CD4-positive, alpha-beta T cell treated with Interleukin-17A for 4 hours (primary cell): ENCODE measurements at regions not wholly inside any gene's neighbourhood (a gene's known extent, or its start where the extent isn't known, plus 50 kb on each side); places are given as distances from the start of the nearest gene placed in this dataset.
"Not testable (repeated sequence)": the region's sequence is repeated elsewhere in the genome, so short reads cannot be mapped to it uniquely, and the experiment has no call there.

Experiments
- DNase-seq: peaks from one replicate; pipeline ENCODE4 v3.0.0-alpha.2; 2020; ENCODE audit warnings: mixed read lengths

DNA sequence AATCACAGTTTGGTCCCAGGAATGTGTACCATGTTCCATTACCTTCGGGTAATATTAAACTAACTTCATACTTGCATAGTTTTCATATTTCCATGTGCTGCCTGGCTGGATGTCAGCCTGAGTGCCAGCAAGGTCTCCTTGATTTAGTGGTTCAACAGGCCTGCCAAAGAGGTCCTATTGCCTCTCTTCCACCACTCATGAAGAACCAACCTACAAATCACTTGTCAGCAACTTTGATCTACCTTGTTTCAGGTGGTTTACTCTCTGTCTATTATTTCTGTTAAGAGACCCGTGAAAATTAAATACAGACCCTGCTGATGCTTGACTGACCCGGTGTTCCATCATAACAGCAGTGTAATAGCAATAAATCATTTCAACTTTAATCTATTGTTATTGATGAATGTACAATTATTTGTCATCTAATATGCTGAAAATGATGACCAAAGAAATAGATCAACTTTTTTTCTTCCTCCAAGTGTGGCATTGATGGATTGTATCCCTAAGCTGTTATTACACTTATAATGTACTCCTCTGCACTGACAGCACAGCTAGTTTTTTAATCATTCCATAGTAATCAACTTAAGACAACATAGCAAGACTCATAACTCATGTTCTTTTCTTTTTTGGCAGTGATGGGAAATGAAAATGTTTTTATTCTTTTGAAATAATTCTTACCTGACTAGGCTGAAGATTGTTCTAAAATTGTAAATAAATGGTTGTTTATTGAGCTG, 1220.2 kb upstream of the ACVR2A start:
- DNase-seq = no peak

DNA sequence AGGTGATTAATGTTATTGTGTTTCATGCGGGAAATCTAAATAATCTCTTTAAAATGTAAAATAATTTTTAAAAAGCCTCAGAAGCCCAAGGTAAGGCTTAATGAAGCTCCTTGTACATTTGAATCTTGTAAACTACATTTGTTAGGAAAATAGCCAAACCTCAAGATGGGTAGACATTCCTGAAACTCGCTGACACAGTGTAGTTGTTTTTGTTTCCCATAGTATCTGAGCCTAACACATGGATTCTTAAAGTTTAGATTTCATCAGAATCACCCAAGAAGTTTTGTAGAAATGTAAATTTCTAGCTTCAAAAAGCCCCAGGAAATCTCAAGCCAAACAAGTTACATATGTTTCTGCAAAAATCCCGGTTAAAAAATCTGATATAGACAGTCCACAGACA, 1221.1 kb upstream of the ACVR2A start:
- DNase-seq = no peak

DNA sequence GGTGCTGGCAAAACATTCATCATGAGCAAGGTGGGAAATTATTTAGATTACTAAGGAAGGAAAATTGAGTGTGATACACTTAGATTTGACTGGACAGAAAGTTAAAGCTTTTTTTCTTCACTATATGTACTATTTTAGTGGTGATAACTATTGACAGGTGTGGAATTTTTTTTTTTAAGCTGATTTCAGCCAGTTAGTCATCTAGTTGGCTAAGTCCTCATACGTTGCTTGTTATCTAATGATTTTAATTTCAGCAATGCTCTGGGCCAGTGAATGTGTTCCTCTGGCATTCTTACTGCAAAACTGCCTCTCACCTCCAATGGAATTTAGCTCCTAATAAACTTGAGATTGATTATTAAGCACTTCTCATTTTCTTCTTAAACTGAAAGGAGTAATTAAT, 1223.2 kb upstream of the ACVR2A start:
- DNase-seq = no peak

DNA sequence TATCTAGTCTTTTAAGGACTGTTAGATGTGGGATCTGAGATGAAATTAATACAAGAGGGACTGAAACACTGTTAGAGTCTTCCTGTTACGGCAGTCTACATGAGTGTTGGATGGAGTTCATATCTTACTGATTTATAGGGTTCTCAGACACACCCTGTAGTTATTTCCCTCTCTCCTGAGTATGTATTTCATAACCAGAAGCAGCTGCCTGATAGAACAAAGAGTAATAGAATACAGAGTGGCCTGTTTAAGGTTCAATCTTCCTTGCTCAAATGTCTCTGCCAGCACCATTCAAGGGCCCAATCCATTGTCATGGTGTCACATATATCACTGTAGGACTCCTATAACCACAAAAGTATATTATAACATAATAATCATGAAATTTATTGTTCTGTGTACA, 1229.1 kb upstream of the ACVR2A start:
- no peak for DNase-seq

DNA sequence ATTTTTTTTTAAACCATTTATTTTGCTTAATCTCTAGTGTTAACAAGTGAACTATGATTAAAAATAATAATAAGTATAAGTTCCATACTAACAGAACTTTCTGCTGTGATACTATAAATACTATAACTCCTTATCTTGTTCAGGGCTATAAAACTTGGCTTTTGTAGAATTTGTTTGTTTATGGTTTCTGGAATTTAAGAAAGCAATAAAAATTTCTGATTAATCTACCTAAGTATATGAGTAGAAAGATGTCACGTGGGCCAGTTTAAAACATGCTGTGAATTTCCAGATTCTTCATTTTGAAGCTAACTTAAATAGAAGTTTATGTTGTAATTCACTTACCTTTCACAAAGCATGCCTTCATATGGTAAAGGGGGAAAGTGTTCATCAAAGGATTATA, 1236.3 kb upstream of the ACVR2A start:
- DNase-seq = no peak

DNA sequence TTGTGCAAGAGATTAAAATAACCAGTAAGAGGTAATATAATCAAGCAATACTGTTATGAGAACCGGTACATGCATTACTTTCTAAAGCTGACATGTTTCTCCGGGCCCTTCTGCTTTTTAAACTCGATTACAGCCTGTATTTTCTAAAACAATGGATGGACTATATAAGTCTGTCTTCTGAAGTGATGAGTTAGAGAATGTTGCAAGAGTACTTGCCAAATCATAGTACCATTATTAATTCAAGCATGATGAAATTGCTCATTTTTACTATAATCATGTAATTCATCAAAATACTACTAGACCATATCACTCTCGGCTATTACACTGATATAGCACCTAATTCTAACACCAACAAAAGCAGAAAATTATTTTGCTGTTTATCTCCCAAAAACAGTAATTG, 1240.3 kb upstream of the ACVR2A start:
- no peak for DNase-seq

DNA sequence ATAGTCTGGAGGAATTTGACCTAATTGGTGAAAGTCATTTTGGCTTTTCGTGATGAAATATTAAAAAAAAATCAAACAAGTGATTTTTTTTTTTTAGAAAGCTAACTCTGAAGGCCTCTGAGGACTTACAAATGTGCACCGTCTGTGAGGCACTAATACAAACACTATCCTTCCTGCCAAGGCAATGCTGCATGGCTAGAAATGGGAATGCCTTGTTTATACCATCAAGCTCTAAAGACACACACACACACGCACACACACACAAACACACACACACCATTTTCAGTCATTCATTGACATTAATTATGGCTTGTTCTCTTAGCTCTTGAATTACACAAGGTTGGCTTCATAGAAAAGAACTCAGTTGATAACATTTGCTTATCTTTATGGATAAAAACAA, 1242.0 kb upstream of the ACVR2A start:
- no peak for DNase-seq

DNA sequence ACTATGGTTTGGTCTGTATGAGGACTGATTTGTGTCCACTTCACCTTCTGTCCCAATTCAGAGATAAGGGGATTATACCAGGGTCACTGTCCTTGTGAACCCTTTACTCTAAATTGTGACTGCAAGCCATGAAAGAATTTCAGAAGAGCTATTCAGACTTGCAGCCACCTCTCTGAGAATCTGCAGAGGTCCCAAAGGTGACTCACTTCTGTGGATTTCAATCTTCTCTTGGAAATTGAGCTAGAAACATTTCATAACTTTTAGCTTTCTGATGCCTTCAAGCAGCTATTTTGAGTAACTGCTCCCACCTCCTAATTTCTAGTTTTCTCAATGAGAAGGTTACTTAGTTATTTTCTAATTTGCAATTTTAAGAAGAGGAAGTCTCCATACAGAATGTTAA, 1242.4 kb upstream of the ACVR2A start:
- DNase-seq = no peak

DNA sequence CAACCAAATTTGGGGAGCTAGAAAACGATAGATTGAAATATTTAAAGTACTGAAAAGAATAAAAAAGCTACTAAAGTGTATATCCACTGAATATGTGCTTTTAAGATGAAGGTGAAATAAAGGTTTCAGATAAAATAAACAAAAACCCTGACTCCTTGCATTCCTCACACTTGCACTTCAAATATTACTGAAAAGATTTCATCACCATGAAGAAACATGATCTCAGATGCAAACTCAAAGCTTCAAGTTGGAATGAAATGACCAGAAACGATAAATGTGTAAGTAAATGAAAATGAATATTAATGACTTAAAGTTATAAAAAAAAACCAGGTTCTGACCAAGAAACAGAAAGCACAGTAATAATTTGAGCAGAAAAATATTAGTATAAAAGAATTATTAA, 1246.0 kb upstream of the ACVR2A start:
- no peak for DNase-seq

DNA sequence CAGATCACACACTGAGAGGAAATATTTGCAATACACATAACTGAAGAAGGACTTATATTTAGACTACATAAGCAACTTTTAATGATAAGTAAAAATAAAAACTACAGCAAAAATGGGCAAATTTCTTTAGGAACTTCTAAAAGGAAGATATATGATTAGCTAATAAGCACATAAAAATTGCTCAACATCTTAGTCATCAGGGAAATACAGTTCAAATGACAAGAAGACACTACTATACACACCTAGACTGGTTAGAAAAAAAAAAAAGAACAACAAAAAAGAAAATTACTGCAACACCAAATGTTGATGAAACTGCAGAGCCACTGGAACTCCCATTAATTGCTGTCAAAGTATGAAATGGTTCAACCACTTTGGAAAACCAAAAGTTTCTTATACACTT, 1247.5 kb upstream of the ACVR2A start:
- no peak for DNase-seq

DNA sequence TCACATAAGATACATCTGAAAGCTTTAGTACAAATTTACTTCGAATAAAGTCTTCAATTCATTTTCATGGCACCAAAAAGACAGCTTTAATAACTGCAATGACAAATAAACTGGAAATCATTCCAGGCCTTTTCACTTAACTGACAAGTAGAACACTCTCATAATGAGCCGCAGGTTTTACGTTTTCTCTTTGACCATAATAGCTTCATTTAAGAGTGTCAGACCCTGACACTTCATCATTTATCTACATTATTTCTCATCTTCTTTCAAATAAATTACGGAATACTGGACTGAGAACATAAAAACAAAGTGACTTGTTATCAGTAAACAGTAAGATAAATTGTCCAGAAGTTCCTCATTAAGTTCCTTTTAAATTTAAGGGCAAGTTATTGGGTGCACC, 1252.9 kb upstream of the ACVR2A start:
- no peak for DNase-seq

DNA sequence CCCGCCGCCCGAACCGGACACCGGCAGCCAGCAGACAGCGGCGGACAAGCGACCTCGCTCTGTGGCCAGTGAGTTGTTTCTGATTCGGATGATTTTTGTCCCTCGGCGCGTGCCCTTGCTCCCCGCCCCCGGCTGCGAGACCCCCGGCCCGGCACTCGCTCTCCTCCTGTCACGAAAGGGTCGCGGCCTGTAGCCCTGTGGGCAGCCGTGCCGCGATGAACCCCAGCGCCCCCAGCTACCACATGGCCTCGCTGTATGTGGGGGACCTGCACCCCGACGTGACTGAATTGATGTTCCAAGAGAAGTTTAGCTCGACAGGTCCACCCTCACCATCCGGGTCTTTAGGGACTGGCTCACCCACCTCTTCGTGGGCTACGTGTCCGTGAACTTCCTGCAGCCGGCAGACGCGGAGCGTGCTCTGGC, 1257.5 kb upstream of the ACVR2A start:
- DNase-seq = no peak

DNA sequence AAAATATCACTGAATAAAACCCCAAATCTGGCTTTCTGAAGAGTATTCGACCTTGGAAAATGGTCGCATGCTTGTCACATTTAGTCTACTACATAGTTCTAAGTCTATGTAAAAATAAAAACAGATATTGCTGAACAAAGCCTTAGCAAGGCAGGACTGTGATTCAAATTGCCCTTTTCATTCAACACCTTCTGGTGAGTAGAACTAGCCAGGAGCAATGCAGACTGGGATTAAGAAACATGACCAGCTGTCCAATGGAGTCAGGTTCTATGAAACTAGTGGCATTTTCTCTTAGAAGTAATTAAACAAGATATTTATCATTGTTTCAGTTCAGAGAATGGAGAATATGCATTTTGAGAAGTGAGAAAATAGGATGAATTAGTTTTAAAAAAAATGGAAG, 1260.5 kb upstream of the ACVR2A start:
- DNase-seq = no peak

DNA sequence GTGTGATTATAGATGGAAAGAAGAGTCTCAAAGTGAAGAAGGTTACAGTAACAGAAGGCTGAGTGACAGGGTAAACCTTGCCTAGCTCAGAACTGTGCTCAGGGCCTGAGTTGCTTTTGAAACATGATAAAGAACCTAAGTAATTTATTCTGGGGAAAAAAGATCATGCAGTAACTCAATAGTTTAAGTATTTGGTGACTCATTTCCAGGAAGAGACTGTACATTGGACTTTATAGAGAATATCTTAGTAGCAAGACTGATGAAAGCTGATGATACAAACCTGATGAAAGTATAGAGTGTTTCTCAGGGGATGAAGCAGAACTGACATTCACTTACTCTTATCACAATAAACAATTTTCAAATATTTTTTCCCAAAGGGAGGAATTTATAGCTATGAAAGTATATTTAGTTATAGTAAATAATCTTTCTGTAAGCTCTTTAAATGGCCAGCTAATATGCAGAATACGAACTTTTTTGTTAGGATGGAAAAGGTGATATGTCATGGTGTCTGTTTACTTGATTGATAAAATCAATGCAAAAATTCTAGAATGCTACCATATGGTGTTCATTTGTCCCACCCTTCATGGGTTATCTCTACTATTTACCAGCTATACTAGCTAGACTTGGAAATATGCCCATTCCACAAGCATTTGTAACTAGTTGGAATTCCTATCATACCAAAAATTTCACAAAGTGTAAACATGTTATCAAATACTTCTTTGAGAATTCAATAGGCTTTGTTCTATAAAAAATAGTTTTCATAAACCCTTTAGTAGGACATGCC, 1265.5 kb upstream of the ACVR2A start:
- no peak for DNase-seq

DNA sequence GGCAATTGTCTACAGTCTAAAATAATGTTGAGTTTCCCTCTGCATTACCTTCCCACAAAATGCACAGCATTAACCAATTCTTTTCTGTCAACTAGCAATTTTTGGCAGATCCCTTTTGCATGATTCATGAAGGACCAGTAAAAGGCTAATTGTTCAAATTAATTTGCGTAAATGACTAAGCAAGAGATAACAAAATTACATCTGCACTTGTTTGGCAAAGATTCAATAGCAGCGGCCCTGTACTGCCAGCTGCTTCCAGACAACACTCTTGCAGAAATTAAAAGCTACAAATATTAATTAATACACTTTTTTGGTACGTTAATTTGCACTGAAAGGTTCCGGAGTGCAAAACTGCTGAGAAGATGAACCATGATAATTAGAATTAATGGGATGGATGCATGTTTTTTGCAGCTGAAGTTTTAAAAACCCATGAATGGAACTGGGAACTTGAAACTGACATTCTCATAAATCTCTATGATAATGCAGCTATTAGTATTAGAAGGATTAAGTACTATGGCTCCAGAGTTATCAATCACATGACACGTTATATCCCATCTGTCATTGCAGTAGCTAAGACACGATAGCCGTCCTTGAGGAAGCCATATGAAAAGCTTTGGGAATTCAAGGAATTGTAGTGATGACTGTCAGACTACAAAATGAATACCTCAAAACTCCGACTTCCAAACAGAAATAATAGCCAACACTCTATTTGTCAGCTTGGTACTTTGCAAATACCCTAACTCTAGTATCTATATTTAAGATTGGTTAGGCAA, 1268.3 kb upstream of the ACVR2A start:
- DNase-seq = no peak

DNA sequence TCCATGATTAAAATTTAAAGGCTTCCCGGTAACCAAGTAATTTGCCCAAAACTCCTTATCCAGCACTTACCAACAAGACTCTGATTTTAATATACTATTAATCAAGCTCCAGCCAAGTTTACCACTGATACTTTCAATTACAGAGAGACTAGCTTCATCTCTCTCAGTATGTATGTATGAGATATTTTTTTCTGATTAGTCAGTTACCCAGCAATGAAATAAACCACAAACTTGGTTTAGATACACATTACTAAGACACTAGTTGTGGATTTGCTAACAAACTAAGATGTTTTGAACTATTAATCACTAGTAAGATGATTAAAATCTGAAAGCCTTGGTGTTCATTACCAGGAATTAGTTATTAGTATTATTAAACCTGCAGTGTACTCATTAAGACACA, 1272.2 kb upstream of the ACVR2A start:
- DNase-seq = no peak

DNA sequence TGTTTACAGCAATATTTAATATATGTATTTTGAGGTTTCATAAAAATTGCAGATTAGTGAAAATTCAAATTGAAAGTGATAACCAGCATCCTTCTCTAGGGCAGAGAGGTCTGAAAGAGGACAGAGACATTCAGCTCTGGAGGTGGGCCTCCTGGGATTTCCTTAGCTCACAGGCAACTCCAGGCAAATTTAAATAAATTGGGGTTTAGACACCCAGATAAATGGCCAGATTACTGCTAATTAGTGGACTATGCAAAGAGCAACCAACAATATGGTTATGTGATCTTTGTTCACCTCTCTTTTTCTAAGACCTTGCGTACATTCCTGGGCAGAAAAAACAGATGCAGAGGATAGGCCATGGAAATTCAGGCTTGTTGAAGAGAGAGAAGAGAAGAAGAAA, 1282.8 kb upstream of the ACVR2A start:
- DNase-seq = no peak

DNA sequence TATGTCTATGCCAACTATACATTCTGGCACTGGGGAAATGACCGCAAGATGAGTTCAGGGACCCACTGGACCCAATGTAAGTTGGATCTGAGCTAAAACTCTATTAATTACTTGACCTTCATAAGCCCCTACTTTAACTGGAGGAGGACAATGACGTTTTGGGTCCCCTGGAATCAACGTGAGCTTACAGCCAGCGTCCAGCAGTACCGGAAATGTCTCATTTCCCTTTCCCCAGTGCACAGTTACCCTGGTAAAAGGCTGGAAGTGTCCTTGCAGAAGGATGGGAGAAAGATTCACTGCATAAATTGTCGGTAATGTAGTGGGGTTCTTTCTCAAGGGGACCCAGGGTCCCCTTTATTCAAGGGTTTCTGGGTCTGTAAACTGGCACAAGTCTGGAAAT, 1297.6 kb upstream of the ACVR2A start:
- DNase-seq = no peak

DNA sequence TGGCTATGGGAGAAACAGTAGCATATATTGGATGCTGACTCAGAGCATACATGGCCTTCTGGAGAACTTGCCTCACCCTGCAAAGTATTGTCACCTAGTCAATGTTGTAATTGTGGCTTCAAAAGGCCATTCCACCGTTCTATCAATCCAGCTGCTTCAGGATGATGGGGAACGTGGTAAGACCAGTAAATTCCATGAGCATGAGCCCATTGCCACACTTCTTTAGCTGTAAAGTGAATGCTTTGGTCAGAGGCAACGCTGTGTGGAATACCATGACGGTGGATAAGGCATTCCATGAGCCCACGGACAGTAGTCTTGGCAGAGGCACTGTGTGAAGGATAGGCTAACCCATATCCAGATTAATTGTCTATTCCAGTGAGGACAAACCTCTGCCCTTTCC, 1300.1 kb upstream of the ACVR2A start:
- no peak for DNase-seq

DNA sequence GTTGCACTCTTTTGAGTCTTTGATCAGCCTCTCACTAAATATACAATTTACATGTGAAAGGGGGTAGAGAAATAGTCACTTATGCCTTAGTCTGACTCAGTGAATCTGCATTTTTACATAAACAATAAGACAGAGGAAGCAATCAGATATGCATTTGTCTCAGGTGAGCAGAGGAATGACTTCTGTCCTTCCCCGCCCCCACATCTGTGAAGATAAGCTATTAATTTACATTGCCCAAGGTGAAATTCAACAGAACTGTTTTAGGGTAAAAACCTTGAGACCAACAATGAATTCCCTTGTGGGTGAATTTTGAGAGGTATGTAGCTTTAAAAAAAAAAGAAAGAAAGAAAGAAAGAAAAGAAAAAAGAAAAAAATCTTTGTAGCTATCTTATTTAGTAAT, 1302.9 kb upstream of the ACVR2A start:
- no peak for DNase-seq

DNA sequence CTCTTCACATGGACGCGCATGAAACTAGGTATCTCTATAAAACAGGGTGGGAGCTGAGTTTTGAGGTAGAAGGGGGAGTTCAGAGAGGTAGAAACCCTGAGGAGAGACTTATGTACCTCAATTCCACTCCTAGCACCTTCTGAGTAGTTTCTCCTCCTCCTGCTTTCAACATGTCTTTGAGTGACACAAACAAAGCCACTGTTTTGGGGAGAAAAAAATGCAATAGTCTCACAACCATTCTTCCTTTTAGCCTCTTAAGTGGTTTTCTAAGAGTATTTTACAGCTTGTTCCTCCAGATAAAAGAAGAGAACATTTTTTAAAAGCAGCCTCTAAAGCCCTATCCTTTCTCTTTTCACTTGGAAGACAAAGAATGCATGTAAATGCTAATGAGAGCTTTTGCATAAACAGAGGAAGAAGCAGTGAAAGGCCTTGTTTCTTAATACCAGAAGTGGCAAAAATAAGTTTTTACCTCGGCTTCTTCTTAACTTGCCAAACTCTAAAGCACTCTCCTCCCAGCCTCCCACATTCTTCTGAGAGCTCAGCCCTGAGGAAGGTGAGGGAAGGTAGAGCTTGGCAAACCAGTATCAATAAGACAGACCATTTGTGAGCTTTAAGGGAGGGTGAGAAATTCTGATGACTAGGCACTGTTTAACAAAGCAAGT, 1304.4 kb upstream of the ACVR2A start:
- no peak for DNase-seq

DNA sequence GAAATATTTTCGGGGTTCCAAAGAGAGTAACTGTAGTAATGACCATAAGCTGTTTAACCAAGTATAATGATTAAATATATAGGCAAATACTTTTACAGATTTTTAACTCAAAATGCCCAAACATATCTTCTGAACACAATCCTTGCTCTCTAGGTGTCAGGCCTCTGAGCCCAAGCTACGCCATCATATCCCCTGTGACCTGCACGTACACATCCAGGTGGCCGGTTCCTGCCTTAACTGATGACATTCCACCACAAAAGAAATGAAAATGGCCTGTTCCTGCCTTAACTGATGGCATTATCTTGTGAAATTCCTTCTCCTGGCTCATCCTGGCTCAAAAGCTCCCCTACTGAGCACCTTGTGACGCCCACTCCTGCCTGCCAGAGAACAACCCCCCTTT, 1305.1 kb upstream of the ACVR2A start:
- not testable (repeated sequence) for DNase-seq

DNA sequence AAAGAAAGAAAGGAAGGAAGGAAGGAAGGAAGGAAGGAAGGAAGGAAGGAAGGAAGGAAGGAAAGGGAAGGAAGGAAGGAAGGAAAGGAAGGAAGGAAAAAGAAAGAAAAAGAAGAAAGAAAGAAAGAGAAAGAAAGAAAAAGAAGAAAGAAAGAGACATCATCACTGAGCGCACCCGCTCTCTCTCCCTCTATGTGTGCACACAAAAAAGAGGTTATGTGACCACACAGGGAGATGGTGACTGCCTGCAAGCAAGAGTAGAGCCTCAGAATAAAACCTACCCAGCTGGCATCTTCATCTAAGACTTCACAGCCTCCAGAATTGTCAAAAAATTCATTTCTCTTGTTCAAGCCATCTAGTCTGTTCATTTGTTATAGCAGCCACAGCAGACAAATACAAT, 1307.4 kb upstream of the ACVR2A start:
- DNase-seq = no peak
